GM19324 (cell line): ENCODE measurements at regions not wholly inside any gene's neighbourhood (a gene's known extent, or its start where the extent isn't known, plus 50 kb on each side); places are given as distances from the start of the nearest gene placed in this dataset.

Experiments used
- ATAC-seq: cut with Tn5 transposase; IDR thresholded peaks from one replicate; pipeline ENCODE4 v1.9.1; 2021; ENCODE audit warnings: mild to moderate bottlenecking, moderate library complexity; ENCODE audit not compliant: unreplicated experiment, low FRiP score

DNA sequence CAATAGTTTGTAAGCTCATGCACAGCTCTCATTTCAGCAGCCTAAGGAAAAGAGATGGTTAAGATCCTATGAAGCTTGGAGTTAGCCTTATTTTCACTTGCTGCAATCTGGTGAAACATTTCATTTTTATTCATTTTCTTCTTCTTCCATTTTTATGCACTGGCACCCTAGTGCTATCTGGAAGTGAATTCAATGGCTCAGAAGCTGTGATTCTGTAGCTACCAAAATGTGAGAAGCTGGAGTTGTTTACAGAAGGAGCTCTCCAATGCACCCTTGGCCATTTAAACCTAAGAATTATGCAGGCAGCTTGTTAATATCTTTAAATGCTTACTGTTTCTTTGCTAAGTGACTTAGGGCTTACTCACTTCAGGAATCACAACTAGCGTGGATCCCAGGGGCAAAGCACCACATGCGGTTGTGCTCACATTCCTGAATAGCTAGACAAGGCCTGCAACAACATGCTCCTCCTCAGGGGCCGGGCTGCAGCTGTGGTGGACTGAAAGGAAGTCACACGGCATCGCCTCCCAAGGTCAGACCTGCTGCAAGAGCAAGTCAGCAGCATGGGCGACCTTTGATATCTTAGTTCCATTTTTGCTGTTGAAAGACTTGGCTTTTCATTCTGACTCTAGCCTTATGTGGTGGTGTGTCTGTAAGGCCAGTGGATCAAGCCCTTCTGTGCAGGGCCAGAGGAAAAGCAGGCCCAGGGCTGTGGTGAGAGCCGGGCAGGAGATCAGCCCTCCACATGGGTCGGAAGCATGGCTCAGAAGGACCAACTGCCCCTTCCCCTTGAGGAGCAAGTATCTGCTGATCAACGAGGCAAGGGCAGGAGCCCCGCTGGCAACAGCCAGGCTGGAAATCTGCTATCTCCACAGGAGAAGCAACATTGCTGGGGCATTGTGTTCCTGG, 91.9 kb upstream of the MBL2 start:
- ATAC-seq: peak; percentile 72

DNA sequence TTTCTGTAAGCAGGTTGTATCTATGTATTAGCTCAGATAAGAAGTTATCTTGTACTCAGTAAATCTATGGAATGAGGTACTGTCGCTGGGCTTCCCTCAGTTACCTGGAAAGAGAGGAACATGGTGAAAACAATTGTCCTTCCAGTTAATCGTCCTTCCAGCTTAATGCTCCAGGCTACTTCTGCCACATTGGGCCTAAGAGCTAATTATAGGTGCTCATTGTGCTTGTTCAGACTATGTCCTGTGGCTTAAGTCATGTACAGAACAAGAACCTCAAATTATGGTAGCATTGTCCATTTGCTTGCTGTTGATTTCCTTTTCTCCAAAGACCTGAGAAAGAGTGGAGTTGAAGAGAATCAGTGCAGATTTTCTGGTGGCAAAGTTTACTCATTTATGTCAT, 86.1 kb upstream of the MBL2 start:
- ATAC-seq: no peak

DNA sequence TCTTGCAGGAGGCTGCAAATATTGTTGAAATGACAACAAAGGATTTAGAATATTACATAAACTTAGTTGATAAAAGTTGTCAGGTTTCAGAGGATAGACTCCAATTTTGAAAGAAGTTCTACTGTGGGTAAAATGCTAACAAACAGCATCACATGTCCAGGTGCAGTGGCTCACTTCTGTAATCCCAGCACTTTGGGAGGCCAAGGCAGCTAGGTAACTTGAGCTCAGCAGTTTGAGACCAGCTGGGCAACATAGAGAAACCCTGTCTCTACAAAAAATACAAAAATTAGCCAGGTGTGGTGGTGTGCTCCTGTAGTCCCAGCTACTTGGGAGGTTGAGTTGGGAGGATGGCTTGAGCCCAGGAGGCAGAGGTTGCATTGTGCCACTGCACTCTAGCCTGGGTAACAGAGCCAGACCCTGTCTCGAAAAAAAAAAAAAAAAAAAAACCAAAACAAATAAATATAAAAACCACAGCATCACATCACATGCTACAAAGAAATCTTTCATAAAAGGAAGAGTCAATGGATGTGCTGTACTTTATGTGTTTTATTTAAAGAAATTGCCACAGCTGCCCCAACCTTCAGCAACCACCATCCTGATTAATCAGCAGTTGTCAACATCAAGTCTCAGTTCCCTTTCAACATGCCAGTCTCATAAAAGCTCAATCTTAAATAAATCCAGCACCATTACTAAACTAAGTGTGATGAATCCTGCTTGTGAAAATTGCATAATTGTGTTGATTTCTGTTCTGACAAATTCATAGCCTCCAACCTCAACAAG, 83.2 kb upstream of the MBL2 start:
- no peak for ATAC-seq

DNA sequence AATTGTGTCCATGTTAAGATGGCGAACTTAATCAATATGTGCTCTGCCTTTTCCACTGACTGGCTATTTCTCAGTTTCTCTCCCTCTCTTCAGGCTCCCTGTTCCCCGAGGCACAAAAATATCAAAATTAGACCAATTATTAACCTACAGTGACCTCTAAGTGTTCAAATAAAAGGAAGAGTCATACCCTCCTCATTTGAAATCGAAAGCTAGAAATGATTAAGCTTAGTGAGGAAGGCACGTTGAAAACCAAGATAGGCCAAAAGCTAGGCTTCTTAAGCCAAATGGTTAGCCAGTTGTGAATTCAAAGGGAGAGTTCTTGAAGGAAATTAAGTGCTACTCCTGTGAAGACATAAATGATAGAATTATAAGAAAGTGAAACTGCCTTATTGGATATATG, 81.1 kb upstream of the MBL2 start:
- ATAC-seq: peak; percentile 87

DNA sequence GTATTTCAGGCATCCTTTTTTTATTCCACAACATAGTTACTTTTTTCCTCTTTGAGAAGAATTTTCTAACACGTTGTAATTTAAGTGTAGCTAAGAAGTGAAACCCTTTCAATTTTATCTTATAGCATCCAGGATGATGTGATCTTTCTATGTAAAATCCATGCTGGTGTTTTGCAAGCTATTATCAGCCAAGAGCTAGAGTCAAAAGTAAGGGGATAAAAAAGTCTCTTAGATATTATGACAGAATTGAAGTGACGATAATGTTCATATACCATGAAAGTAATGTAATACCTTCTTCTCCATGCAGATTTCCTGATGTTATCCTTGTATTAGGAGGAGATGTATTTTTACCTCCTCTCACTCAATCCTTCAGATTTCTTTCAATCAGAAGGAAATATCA, 64.2 kb upstream of the MBL2 start:
- ATAC-seq: no peak
